OCI-LY1 (cell line): ENCODE measurements at regions not wholly inside any gene's neighbourhood (a gene's known extent, or its start where the extent isn't known, plus 50 kb on each side); places are given as distances from the start of the nearest gene placed in this dataset.

Source experiments
- CTCF ChIP-seq: fragments of 200-600 bp; sonication (generic), shearing (Covaris generic); IDR thresholded peaks from 2 replicates; pipeline ENCODE4 v1.5.1; 2017; ENCODE audit warnings: mild to moderate bottlenecking, antibody characterized with exemption, low read length, moderate library complexity, mixed read lengths
- EZH2 ChIP-seq: fragments of 200-600 bp; sonication (generic), shearing (Covaris generic); IDR thresholded peaks from 2 replicates; pipeline ENCODE4 v1.8.0; 2017; ENCODE audit warnings: borderline replicate concordance, mixed run types, mild to moderate bottlenecking, antibody characterized with exemption, low read length, moderate library complexity, mixed read lengths

GRCh38 chr3:178479860-178480259, 56.4 kb upstream of the KCNMB2 start:
- TF ChIP-seq CTCF (no peak), EZH2 (no peak)
